ENCODE measurements at regions not wholly inside any gene's neighbourhood (a gene's known extent, or its start where the extent isn't known, plus 50 kb on each side); places are given as distances from the start of the nearest gene placed in this dataset.
"Not testable (repeated sequence)": the region's sequence is repeated elsewhere in the genome, so short reads cannot be mapped to it uniquely, and the experiment has no call there.

- 37 to 60% (median 43%) methylated on average over 2 of the region's 2 CpGs for WGBS, 3 donors
- H3K27ac ChIP-seq: no peak overlapping the region
- no peaks in the 10 kb centered on the region for H3K9me3 ChIP-seq
- no peaks in the 10 kb centered on the region for H3K4me1 ChIP-seq (ENCODE audit: insufficient read depth)
- intact Hi-C loops (cut with DNase I): no loop called here
- no peak for TF ChIP-seq POLR2A (IDR thresholded peaks at IDR 0.05)
- H3K4me3 ChIP-seq: no peak overlapping the region
- no peaks in the 10 kb centered on the region for H3K36me3 ChIP-seq
- no peaks in the 10 kb centered on the region for H3K27me3 ChIP-seq
- DNase-seq: no peak
These were observed 212.0 kb downstream of the MINAR1 start for GRCh38 chr15:79644091-79644490.

GRCh38 chr15:79652972-79653371 is 220.8 kb downstream of the MINAR1 start:
- H3K4me3 ChIP-seq; H3K4me1 ChIP-seq (ENCODE audit: insufficient read depth); H3K36me3 ChIP-seq; H3K27me3 ChIP-seq; intact Hi-C loops (cut with DNase I); H3K9me3 ChIP-seq; DNase-seq; H3K27ac ChIP-seq: not testable (repeated sequence)

- Histone ChIP-seq H3K9me3 (no peaks in the 10 kb centered on the region), H3K27ac (no peak overlapping the region), H3K27me3 (no peaks in the 10 kb centered on the region), H3K4me3 (no peak overlapping the region), H3K36me3 (no peaks in the 10 kb centered on the region), H3K4me1 (ENCODE audit: insufficient read depth) (no peaks in the 10 kb centered on the region)
- intact Hi-C loops (cut with DNase I): no loop called here
- no peak for DNase-seq
- TF ChIP-seq CTCF (IDR thresholded peaks at IDR 0.05) (no peak), POLR2A (IDR thresholded peaks at IDR 0.05) (no peak), EP300 (IDR thresholded peaks at IDR 0.05) (no peak)
- 25 to 62% (median 50%) methylated on average over 1 of the region's 1 CpG for WGBS, 3 donors
These were observed 221.4 kb downstream of the MINAR1 start for GRCh38 chr15:79653533-79653932.

- H3K9me3 ChIP-seq: no peaks in the 10 kb centered on the region
- intact Hi-C loops (cut with DNase I): no loop called here
- no peaks in the 10 kb centered on the region for H3K27me3 ChIP-seq
- no peak overlapping the region for H3K4me3 ChIP-seq
- H3K27ac ChIP-seq: no peak overlapping the region
- 69 to 74% (median 70%) methylated on average over 5 of the region's 5 CpGs for WGBS, 3 donors
- no peaks in the 10 kb centered on the region for H3K36me3 ChIP-seq
- DNase-seq: no peak
- TF ChIP-seq CTCF (IDR thresholded peaks at IDR 0.05) (no peak), POLR2A (IDR thresholded peaks at IDR 0.05) (no peak), EP300 (IDR thresholded peaks at IDR 0.05) (no peak)
- no peaks in the 10 kb centered on the region for H3K4me1 ChIP-seq (ENCODE audit: insufficient read depth)
These were observed 224.2 kb downstream of the MINAR1 start for GRCh38 chr15:79656151-79657000.

GRCh38 chr15:79657722-79658121 is 225.6 kb downstream of the MINAR1 start:
- H3K4me3 ChIP-seq: no peak overlapping the region
- H3K36me3 ChIP-seq: no peaks in the 10 kb centered on the region
- TF ChIP-seq CTCF (IDR thresholded peaks at IDR 0.05) (no peak), EP300 (IDR thresholded peaks at IDR 0.05) (no peak), POLR2A (IDR thresholded peaks at IDR 0.05) (no peak)
- intact Hi-C loops (cut with DNase I): no loop called here
- H3K27me3 ChIP-seq: no peaks in the 10 kb centered on the region
- H3K27ac ChIP-seq: no peak overlapping the region
- WGBS, 3 donors: 40 to 69% (median 42%) methylated on average over 2 of the region's 2 CpGs
- no peak for DNase-seq
- H3K9me3 ChIP-seq: no peaks in the 10 kb centered on the region
- no peaks in the 10 kb centered on the region for H3K4me1 ChIP-seq (ENCODE audit: insufficient read depth)
